CD4-positive, alpha-beta memory T cell (primary cell): ENCODE measurements at regions not wholly inside any gene's neighbourhood (a gene's known extent, or its start where the extent isn't known, plus 50 kb on each side); places are given as distances from the start of the nearest gene placed in this dataset.

ENCODE experiments used
- CTCF ChIA-PET: fragments of 350-600 bp; sonication (Branson Sonifier 250); formaldehyde crosslinking; loops from one replicate; lab custom pipeline; 2021; ENCODE audit warnings: inconsistent platforms; ENCODE audit not compliant: partially characterized antibody; lab: Charles Lee
- POLR2A ChIA-PET: fragments of 350-600 bp; sonication (Branson Sonifier 250); formaldehyde crosslinking; loops from one replicate; lab custom pipeline; 2021; ENCODE audit not compliant: partially characterized antibody; lab: Charles Lee
- DNase-seq, 5 donors: peaks; one replicate each; pipeline versions ENCODE4 v3.0.0 to v3.0.0-alpha.2; 2020 to 2022; ENCODE audit warnings: mixed read lengths in 1 of 5
- H3K27ac ChIP-seq: one replicate; pipeline ENCODE4 v1.7.0; 2013; ENCODE audit warnings: low read depth, low read length
- H3K27me3 ChIP-seq: 2 replicates; pipeline ENCODE4 v1.7.0; 2013; ENCODE audit warnings: mild to moderate bottlenecking, low read length, moderate library complexity; ENCODE audit not compliant: insufficient read depth
- H3K36me3 ChIP-seq: 2 replicates; pipeline ENCODE4 v1.7.0; 2013; ENCODE audit warnings: mild to moderate bottlenecking, low read length, moderate library complexity; ENCODE audit not compliant: insufficient read depth
- H3K4me1 ChIP-seq: 2 replicates; pipeline ENCODE4 v1.7.0; 2013; ENCODE audit warnings: mild to moderate bottlenecking, low read length, moderate library complexity; ENCODE audit not compliant: insufficient read depth
- H3K4me3 ChIP-seq, 2 donors: one replicate each; pipeline ENCODE4 v1.7.0; 2013; ENCODE audit warnings: low read length in 2 of 2, mild to moderate bottlenecking in 1 of 2
- H3K9me3 ChIP-seq, 2 donors: one replicate each; pipeline ENCODE4 v1.7.0; 2013; ENCODE audit warnings: low read length in 2 of 2, control low read depth in 1 of 2; ENCODE audit not compliant: control insufficient read depth in 1 of 2
- H3K27ac Mint-ChIP-seq, 7 donors: one replicate each; pipeline ENCODE4 v1.8.0; 2020 to 2021; ENCODE audit warnings: mixed read lengths in 7 of 7, mild to moderate bottlenecking in 6 of 7, inconsistent platforms in 3 of 7, moderate library complexity in 3 of 7
- H3K27me3 Mint-ChIP-seq, 2 donors: one replicate each; pipeline ENCODE4 v1.8.0; 2020 to 2021; ENCODE audit warnings: mixed read lengths in 2 of 2
- H3K36me3 Mint-ChIP-seq, 2 donors: one replicate each; pipeline ENCODE4 v1.8.0; 2020 to 2021; ENCODE audit warnings: mixed read lengths in 2 of 2, inconsistent platforms in 1 of 2, mild to moderate bottlenecking in 1 of 2
- H3K4me1 Mint-ChIP-seq, 4 donors: one replicate each; pipeline ENCODE4 v1.8.0; 2020 to 2021; ENCODE audit warnings: mixed read lengths in 4 of 4, mild to moderate bottlenecking in 1 of 4
- H3K4me3 Mint-ChIP-seq, 8 donors: one replicate each; pipeline ENCODE4 v1.8.0; 2020 to 2021; ENCODE audit warnings: mixed read lengths in 8 of 8, mild to moderate bottlenecking in 7 of 8, moderate library complexity in 6 of 8, inconsistent platforms in 3 of 8
- H3K9me3 Mint-ChIP-seq, 8 donors: one replicate each; pipeline ENCODE4 v1.8.0; 2020 to 2021; ENCODE audit warnings: mixed read lengths in 8 of 8, mild to moderate bottlenecking in 5 of 8, inconsistent platforms in 3 of 8, moderate library complexity in 1 of 8
- intact Hi-C: fragments of 100-400 bp; cut with micrococcal nuclease; formaldehyde crosslinking; loops from one replicate; pipeline ENCODE4 v1.15.1; 2023

GRCh38 chr2:19543663-19544383, 185.4 kb upstream of the OSR1 start:
- Histone ChIP-seq H3K4me1 (no peaks in the 10 kb centered on the region), H3K27ac (no peak overlapping the region), H3K36me3 (no peaks in the 10 kb centered on the region), H3K9me3 (no peaks in the 10 kb centered on the region), H3K27me3 (no peaks in the 10 kb centered on the region), H3K4me3 (no peak overlapping the region)
- intact Hi-C loops, result no loop called here
- Mint-ChIP-seq H3K9me3 (no peaks in the 10 kb centered on the region), H3K4me3 (no peak overlapping the region), H3K27me3 (peaks cover 0 to 2% of the 10 kb centered on the region in 2 donors), H3K27ac (no peak overlapping the region), H3K36me3 (no peaks in the 10 kb centered on the region), H3K4me1 (no peaks in the 10 kb centered on the region)
- ChIA-PET CTCF (no interaction called here), POLR2A (no interaction called here)
- DNase-seq, result no peak

- Mint-ChIP-seq H3K4me3 (no peak overlapping the region), H3K9me3 (no peaks in the 10 kb centered on the region), H3K4me1 (no peaks in the 10 kb centered on the region), H3K36me3 (no peaks in the 10 kb centered on the region), H3K27me3 (peaks cover 0 to 2% of the 10 kb centered on the region in 2 donors), H3K27ac (no peak overlapping the region)
- DNase-seq, result no peak
- Histone ChIP-seq H3K9me3 (no peaks in the 10 kb centered on the region), H3K27ac (no peak overlapping the region), H3K4me1 (no peaks in the 10 kb centered on the region), H3K36me3 (no peaks in the 10 kb centered on the region), H3K4me3 (no peak overlapping the region), H3K27me3 (no peaks in the 10 kb centered on the region)
- intact Hi-C loops, result no loop called here
- ChIA-PET POLR2A (no interaction called here), CTCF (no interaction called here)
These were observed 184.6 kb upstream of the OSR1 start for GRCh38 chr2:19542796-19543662.

DNA sequence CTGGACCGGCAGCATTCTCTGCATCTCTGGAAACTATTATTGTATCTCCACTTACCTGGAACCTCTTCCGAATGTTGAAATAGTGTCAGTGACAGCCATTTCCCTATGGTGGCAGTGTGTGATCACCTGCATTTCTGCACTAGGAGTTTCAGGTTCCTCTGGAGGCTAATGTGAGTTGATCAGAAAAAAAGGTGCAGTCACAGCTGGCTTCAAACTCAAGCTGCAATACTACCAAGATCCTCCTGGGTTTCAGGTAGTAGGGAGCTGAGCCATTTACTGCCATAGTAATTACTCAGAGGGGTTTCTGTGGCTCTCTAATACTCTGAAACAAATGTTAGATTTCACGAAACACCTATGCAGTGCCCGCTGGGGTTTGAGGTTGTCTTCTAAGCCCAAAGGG, 183.5 kb upstream of the OSR1 start:
- no peaks in the 10 kb centered on the region for H3K4me1 ChIP-seq
- no peak overlapping the region for H3K4me3 Mint-ChIP-seq
- H3K9me3 Mint-ChIP-seq, result no peaks in the 10 kb centered on the region
- H3K27ac Mint-ChIP-seq, result no peak overlapping the region
- no peaks in the 10 kb centered on the region for H3K4me1 Mint-ChIP-seq
- ChIA-PET CTCF (no interaction called here), POLR2A (no interaction called here)
- H3K9me3 ChIP-seq, result no peaks in the 10 kb centered on the region
- no peak for DNase-seq
- H3K36me3 ChIP-seq, result no peaks in the 10 kb centered on the region
- no peaks in the 10 kb centered on the region for H3K27me3 ChIP-seq
- no peaks in the 10 kb centered on the region for H3K27me3 Mint-ChIP-seq
- H3K27ac ChIP-seq, result no peak overlapping the region
- no peak overlapping the region for H3K4me3 ChIP-seq
- no peaks in the 10 kb centered on the region for H3K36me3 Mint-ChIP-seq
- intact Hi-C loops, result no loop called here

GRCh38 chr2:19540739-19541525, 182.5 kb upstream of the OSR1 start:
- H3K4me3 Mint-ChIP-seq, result no peak overlapping the region
- ChIA-PET CTCF (no interaction called here), POLR2A (no interaction called here)
- H3K27me3 ChIP-seq, result no peaks in the 10 kb centered on the region
- H3K4me1 ChIP-seq, result no peaks in the 10 kb centered on the region
- no peaks in the 10 kb centered on the region for H3K9me3 ChIP-seq
- no peaks in the 10 kb centered on the region for H3K9me3 Mint-ChIP-seq
- no peaks in the 10 kb centered on the region for H3K4me1 Mint-ChIP-seq
- no peaks in the 10 kb centered on the region for H3K27me3 Mint-ChIP-seq
- no peaks in the 10 kb centered on the region for H3K36me3 ChIP-seq
- H3K27ac Mint-ChIP-seq, result no peak overlapping the region
- intact Hi-C loops, result no loop called here
- DNase-seq, result no peak
- no peak overlapping the region for H3K27ac ChIP-seq
- no peaks in the 10 kb centered on the region for H3K36me3 Mint-ChIP-seq
- H3K4me3 ChIP-seq, result no peak overlapping the region

DNA sequence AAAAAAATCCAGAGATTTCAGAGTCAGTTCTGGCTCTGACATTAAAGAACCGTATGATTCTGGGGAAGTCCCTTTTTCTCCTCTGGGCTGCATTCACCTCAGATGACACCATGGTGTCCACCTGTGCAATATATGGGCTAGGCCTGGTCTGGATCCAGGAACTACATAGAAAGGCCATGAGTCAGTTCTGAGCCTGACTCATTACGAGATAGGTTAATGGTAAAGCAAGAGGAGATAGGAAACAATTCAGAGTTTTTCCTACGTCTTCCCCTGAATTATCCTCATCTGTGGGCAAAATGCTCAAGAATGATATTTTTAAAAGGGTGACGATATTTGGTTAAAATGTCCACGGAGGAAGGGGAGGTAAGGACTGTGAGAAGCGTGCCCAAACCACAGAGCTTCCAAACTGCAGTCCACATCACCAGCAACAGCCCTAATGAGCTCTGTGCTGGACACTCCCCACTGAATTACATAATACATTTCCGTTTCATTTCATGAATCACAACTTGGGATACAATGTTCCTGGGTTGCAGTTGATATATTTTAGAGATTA, 180.1 kb upstream of the OSR1 start:
- CTCF ChIA-PET, result no interaction called here
- Mint-ChIP-seq H3K27me3 (peaks cover 0 to 2% of the 10 kb centered on the region in 2 donors), H3K36me3 (no peaks in the 10 kb centered on the region), H3K4me3 (no peak overlapping the region), H3K4me1 (no peaks in the 10 kb centered on the region), H3K27ac (no peak overlapping the region), H3K9me3 (no peaks in the 10 kb centered on the region)
- Histone ChIP-seq H3K9me3 (no peaks in the 10 kb centered on the region), H3K27ac (no peak overlapping the region), H3K27me3 (no peaks in the 10 kb centered on the region), H3K36me3 (no peaks in the 10 kb centered on the region), H3K4me3 (no peak overlapping the region), H3K4me1 (no peaks in the 10 kb centered on the region)
- intact Hi-C loops, result no loop called here
- DNase-seq, result no peak
- POLR2A ChIA-PET, result no interaction called here

- Mint-ChIP-seq H3K27me3 (peaks cover 5 to 6% of the 10 kb centered on the region in 2 donors), H3K4me1 (no peaks in the 10 kb centered on the region), H3K27ac (no peak overlapping the region), H3K4me3 (no peak overlapping the region), H3K9me3 (no peaks in the 10 kb centered on the region), H3K36me3 (no peaks in the 10 kb centered on the region)
- DNase-seq, result no peak
- no peaks in the 10 kb centered on the region for H3K9me3 ChIP-seq
- H3K36me3 ChIP-seq, result no peaks in the 10 kb centered on the region
- no peak overlapping the region for H3K27ac ChIP-seq
- CTCF ChIA-PET, result no interaction called here
- H3K4me1 ChIP-seq, result no peaks in the 10 kb centered on the region
- POLR2A ChIA-PET, result no interaction called here
- H3K27me3 ChIP-seq, result no peaks in the 10 kb centered on the region
- intact Hi-C loops, result no loop called here
- H3K4me3 ChIP-seq, result no peak overlapping the region
These were observed 177.7 kb upstream of the OSR1 start for GRCh38 chr2:19536136-19536535.
